WERI-Rb-1 (cell line): ENCODE measurements at regions not wholly inside any gene's neighbourhood (a gene's known extent, or its start where the extent isn't known, plus 50 kb on each side); places are given as distances from the start of the nearest gene placed in this dataset.

Source experiments
- DNase-seq: peaks from one replicate; pipeline ENCODE4 v3.0.0-alpha.2; 2020
- H3K27ac ChIP-seq: fragments of 250-450 bp; sonication (Bioruptor Pico); 2 replicates; pipeline ENCODE4 v1.5.1; 2020; ENCODE audit warnings: mild to moderate bottlenecking, moderate library complexity
- H3K27me3 ChIP-seq: fragments of 250-450 bp; sonication (Bioruptor Pico); 2 replicates; pipeline ENCODE4 v1.5.1; 2021; ENCODE audit warnings: mild to moderate bottlenecking, low read depth, moderate library complexity; ENCODE audit not compliant: insufficient read depth, severe bottlenecking
- H3K36me3 ChIP-seq: fragments of 250-450 bp; sonication (Bioruptor Pico); 2 replicates; pipeline ENCODE4 v1.5.1; 2020; ENCODE audit warnings: mild to moderate bottlenecking, moderate library complexity
- H3K4me3 ChIP-seq: 2 replicates; pipeline ENCODE4 v1.5.1; 2011; ENCODE audit warnings: low read depth, mild to moderate bottlenecking, control low read depth, low read length
- H3K9me3 ChIP-seq: fragments of 250-450 bp; sonication (Bioruptor Pico); 2 replicates; pipeline ENCODE4 v1.5.1; 2021; ENCODE audit warnings: mild to moderate bottlenecking, moderate library complexity; ENCODE audit not compliant: severe bottlenecking
- TF ChIP-seq, protein P1 (sequence below): IDR thresholded peaks from 2 replicates; pipeline ENCODE4 v1.5.1; 2011; ENCODE audit warnings: low read depth, mild to moderate bottlenecking, control low read depth, inconsistent platforms, low read length

DNA sequence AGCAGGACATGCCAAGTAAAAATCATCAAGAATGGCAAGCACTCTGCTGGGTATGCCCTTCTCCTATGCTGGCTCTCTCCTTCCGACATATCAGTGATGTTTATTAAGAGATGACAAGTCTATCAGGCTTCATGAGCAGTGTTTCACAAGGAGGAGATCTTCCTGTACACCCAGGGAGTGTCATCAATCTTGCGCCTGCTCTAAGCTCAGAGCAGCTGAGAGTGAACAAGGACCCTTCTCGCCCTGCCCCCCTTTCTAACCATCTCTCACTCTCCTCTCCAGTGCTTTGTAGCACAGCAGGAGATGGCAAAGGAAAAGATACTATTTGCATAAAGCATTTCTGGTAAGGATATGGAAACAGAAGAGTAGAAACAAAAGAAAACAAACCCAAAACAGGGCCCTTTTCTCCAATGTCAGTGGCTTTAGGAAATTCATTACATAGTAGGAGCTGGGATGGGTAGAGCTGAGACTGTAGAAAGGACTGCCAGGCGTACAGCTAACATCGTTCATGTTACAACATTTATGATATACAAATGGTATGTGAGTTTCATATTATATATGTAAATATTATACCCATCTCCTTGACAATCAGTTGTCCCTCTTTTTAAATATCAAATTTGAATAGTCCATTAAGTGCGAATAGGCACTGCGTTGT, 201.7 kb downstream of the NUF2 start:
- Histone ChIP-seq H3K27ac (no peak overlapping the region), H3K9me3 (peaks cover 6% of the 10 kb centered on the region), H3K27me3 (no peaks in the 10 kb centered on the region), H3K36me3 (no peaks in the 10 kb centered on the region), H3K4me3 (no peak overlapping the region)
- no peak for DNase-seq
- TF ChIP-seq, protein P1, sequence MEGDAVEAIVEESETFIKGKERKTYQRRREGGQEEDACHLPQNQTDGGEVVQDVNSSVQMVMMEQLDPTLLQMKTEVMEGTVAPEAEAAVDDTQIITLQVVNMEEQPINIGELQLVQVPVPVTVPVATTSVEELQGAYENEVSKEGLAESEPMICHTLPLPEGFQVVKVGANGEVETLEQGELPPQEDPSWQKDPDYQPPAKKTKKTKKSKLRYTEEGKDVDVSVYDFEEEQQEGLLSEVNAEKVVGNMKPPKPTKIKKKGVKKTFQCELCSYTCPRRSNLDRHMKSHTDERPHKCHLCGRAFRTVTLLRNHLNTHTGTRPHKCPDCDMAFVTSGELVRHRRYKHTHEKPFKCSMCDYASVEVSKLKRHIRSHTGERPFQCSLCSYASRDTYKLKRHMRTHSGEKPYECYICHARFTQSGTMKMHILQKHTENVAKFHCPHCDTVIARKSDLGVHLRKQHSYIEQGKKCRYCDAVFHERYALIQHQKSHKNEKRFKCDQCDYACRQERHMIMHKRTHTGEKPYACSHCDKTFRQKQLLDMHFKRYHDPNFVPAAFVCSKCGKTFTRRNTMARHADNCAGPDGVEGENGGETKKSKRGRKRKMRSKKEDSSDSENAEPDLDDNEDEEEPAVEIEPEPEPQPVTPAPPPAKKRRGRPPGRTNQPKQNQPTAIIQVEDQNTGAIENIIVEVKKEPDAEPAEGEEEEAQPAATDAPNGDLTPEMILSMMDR = no peak

DNA sequence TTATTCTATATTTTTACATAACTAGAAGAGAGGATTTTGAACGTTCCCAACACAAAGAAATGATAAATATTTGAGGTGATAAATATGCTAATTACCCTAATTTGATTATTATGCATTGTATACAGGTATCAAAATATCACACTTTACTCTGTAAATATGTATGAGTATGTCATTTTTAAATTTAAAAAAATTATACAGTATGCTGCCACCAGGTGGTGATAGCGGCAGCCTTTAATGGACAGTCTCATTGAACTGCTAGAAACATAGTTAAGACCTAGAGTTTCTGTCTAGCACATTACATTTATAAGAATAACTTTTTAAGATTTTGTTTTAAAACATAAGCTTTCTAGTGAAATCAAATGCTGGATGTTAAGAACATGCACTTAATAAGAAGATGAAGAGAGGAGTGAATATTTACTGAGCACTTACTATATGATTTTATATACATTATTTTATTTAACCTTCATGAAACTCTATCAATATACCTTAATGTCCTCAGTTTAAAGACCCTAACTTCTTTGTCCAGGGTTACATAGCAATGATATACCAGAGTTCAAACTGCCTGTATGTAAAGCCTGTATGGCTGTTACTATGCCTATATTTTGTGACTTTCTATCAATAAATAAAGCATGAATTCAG, 207.1 kb downstream of the NUF2 start:
- peak; percentile 55 for DNase-seq
- H3K27ac ChIP-seq = no peak overlapping the region
- TF ChIP-seq, protein P1 = peak; percentile 34; the same call in 1 of the 2 replicates
- no peaks in the 10 kb centered on the region for H3K27me3 ChIP-seq
- no peaks in the 10 kb centered on the region for H3K36me3 ChIP-seq
- no peak overlapping the region for H3K4me3 ChIP-seq
- no peaks in the 10 kb centered on the region for H3K9me3 ChIP-seq

GRCh38 chr1:163531345-163531744, 209.6 kb downstream of the NUF2 start:
- TF ChIP-seq, protein P1 = no peak
- Histone ChIP-seq H3K9me3 (no peaks in the 10 kb centered on the region), H3K27ac (no peak overlapping the region), H3K27me3 (no peaks in the 10 kb centered on the region), H3K36me3 (no peaks in the 10 kb centered on the region), H3K4me3 (no peak overlapping the region)
- no peak for DNase-seq

- H3K9me3 ChIP-seq = peaks cover 3% of the 10 kb centered on the region
- TF ChIP-seq, protein P1 = no peak
- peak overlapping the region; percentile 76; the same call in 1 of the 2 replicates for H3K27ac ChIP-seq
- no peaks in the 10 kb centered on the region for H3K27me3 ChIP-seq
- no peaks in the 10 kb centered on the region for H3K36me3 ChIP-seq
- no peak overlapping the region for H3K4me3 ChIP-seq
- DNase-seq = no peak
These were observed 213.6 kb downstream of the NUF2 start for GRCh38 chr1:163535401-163535800.

- no peak for DNase-seq
These were observed 214.1 kb downstream of the NUF2 start for GRCh38 chr1:163535807-163536206.

More at GRCh38 chr1:163535807-163536206, 214.1 kb downstream of the NUF2 start:
- Histone ChIP-seq H3K9me3 (peaks cover 3% of the 10 kb centered on the region), H3K36me3 (no peaks in the 10 kb centered on the region), H3K4me3 (no peak overlapping the region), H3K27ac (peak overlapping the region; percentile 76), H3K27me3 (no peaks in the 10 kb centered on the region)
- TF ChIP-seq, protein P1 = peak; percentile 51
